UCSD-AML1 (cell line): ENCODE measurements at regions not wholly inside any gene's neighbourhood (a gene's known extent, or its start where the extent isn't known, plus 50 kb on each side); places are given as distances from the start of the nearest gene placed in this dataset.
"Not testable (repeated sequence)": the region's sequence is repeated elsewhere in the genome, so short reads cannot be mapped to it uniquely, and the experiment has no call there.

Experiments
- DNase-seq: peaks from one replicate; lab custom pipeline; 2025; ENCODE audit not compliant: unreplicated experiment; lab: John Stamatoyannopoulos, UW

DNA sequence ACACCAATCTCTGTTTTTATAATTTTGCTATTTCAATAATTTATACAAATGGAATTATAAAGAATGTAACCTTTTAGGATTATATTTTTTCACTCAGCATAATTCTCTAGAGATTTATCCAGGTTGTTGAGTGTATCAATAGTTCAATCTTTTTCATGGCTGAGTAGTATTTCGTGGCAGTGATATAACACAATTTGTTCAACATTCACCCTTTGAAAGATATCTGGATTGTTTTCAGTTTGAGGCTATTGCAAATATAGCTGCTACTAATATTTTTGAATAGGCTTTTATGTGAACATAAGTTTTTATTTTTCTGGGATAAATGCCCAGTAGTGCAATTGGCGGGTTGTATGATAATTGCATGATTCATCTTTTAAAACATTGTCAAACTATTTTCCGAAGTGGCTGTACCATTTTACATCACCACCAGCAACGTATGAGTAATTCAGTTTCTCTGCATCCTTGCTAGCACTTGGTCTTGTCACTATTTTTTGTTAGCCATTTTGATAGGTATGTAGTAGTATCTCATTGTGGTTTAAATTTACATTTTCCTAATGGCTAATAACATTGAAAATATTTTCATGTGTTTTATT is 55.6 kb upstream of the ABCD3 start:
- DNase-seq, result no peak

DNA sequence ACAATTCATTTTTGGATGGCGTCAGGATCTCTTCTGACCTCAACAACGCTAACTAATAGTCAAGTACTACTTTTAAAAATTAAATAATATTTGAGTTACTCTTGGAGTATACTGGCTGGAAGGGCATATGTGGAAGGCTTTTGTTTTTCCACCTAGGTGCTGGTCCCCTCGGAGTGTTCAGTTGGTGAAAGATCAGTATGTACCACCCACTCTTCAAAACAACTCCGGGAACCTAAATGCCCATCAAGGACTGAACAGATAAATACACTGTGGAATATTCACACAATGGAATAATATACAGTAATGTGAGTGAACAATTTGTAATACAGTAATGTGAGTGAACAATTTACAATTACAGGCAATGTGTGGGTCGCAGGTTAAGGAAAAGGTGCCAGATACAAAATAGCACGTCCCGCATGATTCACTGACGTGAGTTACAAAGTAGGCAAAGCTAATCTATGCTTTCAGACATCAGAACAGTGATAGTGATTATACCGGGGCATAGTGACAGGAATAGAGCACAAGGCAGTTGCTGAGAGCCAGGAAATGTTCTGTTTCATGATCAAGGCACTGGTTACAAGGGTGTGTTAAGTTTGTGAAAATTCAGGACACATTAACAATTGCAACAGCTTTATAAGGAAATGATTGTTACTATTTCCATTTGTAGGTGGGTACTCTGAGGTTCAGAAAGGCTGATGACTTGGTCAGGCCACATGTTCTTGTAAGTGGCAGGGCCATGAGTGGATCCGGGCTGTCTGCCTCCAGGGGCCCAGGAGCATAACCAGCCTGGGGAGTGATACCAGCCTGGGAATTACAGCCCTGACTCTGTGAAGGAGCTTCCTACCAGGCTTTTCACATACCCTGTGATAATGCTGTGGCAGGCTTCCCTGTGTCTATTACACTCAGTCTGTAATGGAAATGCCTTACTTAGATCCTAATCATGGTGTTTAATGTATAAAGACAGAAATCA is 59.3 kb upstream of the ABCD3 start:
- DNase-seq, result no peak

DNA sequence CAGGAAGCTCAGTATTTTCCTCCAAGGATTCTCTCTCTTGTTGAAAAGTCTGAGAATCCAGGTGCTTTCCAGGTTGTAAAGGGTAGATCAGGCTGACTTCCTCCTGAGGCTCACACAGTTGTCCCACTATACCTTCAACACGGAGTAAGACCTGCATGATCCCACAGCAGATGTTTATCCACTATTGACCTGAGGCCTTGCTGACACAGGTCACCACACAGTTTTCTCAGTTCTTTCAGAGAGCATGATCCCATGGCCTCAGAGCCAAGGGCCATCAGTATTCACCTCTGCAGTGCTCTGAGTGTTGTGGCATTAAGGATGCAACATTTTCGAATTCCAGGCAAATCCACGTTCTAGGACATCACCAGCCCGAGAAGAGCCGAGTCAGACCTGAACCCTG is 60.5 kb upstream of the ABCD3 start:
- DNase-seq, result no peak

DNA sequence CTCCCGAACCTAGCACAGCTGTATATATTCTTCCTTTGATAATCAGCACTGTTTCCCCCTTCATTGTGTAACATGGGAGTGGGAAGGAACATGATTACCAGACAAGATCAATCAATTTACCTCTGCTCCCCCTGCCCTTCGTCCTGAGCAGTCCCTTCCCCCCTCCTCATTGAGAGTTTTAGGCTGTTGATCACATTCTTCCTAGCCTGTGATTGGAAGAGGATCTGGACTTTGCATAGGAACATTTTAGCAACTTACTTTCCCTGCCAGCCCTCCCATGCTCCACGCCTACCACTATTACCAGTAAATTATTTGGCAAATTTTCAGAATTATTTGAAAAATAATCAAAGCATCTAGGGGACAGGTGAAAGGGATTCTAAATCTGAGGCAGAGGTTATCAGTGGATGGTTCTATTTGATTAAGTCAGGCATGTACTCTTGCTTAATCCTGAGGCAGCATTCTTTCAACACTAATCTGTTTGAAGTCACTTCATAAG is 62.7 kb upstream of the ABCD3 start:
- DNase-seq, result no peak

DNA sequence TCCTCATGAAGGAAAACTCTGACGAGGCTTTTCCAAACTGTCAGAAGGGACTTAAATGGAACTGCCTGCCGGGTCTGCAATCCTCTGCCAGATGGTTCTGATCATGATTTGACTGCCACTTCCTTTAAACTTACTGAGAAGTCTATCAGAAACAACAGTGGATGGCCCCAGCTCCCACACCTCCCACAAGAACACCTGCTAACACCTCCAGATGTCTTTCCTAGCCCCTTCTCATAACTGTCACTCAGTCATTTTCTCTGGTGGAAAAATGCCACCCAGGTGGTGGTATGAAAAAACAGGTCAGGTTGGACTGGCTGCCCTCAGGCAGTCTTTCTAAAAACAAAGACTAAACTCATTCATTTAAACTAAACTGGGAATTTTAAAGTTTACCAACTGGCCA is 66.7 kb upstream of the ABCD3 start:
- peak; percentile 32 for DNase-seq

DNA sequence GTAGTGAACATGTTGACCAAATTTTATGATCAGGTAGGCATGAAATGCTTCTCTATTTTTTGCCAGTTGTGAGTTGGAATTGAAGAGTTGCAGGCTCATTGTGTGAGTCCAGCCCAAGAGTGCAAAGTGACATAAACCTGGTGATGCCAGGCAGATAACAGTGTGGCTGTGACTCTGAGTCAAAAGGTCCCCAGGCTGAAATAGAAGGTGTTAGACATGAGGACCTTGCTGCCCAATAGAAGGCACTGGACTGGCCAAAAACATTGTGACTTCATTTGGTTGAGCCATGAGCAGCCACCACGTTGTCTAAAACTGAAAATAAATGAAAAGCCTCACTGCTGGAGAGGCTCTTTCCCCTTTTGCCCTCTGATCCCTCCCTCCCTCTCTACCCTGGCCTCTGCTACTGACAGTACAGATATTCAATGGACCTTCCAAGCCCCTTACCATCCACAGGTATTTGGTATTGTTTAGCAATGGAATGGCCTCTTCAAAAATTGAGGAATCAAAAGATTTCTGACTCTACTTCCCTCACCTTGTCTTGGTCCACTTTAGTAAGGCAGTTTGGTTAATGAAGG is 67.8 kb upstream of the ABCD3 start:
- DNase-seq, result no peak

DNA sequence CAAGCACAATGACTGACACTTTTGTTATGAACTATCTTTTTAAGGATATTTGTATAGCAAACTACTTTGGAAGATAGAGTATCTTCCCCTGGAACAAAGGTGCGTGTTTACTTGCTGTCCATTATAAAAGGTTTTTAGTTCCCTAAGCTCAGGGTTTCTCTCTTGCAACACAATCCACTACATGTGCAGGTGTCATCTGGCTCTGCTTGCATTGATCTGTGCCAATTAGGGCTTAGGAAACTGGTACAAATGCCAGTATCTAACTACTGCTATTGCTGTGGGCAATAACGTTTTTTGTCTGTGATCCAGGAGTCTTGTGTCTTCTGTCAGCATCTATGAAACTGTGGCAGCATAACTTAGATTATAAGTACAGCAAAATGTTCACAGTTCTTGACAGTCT is 68.3 kb upstream of the ABCD3 start:
- DNase-seq, result no peak

DNA sequence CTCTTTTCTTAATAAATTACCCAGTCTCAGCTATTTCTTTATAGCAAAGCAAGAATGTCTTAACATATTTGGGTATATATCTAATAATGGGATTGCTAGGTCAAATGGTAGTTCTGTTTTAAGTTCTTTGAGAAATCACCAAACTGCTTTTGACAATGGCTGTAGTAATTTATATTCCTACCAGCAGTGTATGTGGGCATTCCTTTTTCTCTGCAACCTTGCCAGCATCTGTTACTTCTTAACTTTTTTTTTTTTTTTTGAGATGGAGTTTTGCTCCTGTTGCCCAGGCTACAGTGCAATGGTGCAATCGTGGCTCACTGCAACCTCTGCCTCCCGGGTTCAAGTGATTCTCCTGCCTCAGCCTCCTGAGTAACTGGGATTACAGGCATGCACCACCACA is 69.8 kb upstream of the ABCD3 start:
- not testable (repeated sequence) for DNase-seq

DNA sequence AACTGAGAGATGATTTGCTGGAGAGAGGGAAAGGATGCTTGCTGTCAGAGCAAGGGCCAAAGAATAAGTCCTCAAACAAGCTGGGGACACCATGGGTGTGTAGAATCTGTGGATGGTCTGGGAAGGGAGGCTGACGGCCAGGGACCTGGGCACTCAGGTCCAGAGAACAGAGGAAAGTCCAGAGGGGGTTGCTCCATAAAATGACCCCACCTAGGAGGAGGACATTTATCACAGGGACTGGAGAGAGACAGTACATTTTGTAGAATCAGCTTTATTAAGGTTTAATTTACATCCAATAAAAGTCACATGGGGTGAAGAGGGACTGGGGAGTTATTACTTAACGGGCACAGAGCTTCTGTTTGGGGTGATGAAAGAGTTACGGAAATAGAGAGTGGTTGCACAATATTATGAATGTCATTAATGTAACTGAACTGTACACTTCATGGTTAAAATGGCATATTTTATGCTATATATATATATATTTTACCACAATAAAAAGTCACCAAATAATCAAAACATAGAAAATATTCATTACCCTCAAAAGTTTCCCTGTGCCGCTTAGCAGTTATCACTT is 73.0 kb upstream of the ABCD3 start:
- DNase-seq, result no peak

DNA sequence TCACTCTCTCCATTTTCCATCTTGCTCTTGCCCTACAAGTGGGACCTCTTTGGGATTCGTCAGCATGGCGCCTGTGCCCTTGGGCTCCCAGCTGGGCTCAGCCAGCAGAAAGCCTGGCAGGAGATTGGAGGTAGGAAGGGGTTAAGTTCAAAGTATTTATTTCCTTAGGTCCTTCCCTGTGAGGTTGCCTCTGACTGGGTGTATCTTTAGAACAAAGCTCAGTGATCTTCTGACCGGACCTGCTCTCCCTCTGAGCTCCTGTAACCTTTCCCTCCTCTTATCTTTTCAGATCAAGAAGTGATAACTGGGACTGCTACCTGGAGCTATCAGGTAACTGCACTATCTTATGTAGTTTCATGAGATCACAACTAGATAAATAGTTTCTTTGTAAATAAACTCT is 75.8 kb upstream of the ABCD3 start:
- no peak for DNase-seq

DNA sequence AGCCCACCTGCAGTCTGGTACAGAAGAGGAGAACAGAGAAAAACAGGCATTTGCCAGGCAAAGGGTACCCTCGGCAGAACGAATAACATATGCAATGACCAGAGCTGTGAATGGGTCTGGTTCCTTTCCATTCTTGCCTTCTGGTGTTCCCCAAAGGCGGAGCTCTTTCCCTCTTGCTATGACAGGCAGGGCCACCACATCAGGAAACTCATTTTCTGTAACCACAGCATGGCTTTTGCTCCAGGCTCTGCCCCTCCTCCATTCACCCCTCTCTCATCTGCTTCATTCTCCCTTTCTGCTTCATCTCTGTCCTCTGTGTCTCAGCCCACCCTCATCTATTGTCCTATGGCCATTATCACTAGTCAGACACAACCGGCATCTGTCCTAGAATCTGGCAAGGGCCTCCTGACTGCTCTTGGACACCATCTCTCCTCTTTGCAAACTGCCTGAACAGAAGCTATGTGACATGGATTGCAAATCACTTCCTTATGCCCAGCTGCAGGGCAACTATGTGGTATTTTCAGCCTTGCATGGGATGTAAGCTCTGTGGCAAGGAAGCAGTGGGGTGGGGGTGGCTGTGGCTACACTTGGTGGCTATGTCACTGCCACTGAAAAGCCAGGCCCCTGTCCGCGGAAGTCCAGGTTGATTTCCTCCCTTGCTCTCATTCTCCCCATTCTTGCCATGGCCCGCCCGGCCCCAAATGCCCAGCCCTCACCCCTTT is 78.8 kb upstream of the ABCD3 start:
- DNase-seq, result peak; percentile 78

DNA sequence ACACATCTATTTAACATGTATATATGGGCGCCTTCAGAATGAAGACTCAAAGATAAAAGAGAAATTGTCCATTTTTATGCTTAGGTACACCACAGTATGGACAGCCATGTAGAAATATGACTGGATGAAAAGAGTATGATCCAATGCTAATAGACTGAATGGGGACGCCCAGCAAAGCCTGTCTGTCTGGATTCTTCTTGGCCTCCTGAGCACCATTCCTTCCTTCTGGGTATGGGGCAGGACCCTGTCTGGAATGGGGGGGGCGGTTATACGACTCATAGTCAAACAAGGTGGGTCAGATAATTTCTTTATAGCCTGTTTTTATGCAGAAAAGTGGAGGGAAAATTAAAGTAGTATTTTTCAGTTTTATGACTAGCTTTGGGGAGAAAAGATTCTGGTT is 81.2 kb upstream of the ABCD3 start:
- no peak for DNase-seq

DNA sequence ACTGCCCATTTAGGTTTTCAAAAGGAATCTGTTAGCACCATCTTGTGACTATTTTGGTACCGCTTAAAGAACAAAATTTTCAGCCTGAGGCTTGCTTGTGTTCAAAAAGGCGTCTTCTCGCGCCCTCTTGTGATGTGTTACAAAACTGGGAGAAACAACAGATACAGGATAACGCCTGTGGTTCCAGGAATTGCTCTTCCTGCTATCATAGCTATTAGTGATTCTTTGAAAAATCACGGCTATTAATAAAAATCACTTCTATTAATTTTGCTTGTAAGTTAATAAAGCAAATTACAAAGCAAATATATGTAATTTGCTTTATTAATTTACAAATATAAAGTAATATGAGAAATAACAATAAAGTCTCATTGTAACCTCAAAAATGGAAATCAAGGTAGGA is 82.2 kb upstream of the ABCD3 start:
- peak; percentile 19 for DNase-seq

DNA sequence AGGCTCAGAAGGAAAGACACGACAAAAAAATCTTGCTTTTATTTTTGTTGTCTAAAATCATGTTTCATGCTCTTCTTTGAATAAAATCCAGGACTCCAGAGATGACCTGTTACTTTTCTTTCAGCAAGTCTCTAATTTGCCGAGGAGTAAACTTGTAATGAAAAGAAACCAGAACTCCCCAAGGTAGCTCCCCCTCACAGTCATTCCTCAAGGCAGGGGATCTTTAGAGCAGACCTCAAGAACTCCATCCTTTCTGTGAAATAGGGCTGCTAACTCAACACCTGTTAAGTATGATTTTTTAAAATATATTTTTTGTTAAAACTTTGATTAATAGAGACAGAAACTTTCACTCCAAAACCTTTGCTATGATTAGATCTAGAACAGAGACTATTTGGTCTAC is 82.7 kb upstream of the ABCD3 start:
- no peak for DNase-seq

DNA sequence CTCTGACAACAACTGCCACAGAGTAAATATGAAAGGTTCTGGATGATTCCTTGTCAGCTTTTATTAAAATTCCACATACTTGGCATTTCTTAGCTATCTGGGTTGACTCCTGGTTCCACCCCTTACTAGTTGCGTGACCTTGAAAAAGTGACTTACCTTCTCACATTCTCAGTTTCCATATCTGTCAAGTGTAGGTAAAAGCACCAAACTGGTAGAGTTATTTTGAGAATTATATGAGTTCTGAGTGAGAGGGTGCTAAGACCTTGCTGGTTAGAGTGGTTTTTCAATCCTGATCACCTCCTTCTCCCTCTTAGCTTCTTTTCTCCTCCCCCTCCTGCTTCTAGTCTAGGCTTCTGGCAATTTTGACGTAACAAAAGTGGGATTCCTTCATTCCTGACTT is 83.4 kb upstream of the ABCD3 start:
- DNase-seq, result no peak

DNA sequence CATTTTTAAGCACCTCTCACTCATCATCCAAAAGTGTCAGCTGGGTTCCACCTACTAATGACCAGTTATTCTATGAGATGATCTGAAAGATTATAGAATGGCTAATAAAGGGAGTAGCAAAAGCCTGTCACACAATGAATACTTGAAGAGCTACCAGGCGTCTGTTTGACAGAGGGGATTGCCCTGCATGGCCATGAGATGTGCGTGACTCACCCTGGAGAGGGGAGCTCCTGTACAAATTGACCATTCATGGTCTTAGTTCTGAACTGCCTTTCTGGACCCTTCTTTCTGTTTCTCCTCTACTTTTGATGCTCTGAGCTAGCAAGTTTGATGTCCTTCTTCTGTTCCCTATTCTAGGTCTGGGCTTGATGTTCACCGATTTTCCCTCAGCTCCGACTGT is 85.2 kb upstream of the ABCD3 start:
- DNase-seq, result no peak

DNA sequence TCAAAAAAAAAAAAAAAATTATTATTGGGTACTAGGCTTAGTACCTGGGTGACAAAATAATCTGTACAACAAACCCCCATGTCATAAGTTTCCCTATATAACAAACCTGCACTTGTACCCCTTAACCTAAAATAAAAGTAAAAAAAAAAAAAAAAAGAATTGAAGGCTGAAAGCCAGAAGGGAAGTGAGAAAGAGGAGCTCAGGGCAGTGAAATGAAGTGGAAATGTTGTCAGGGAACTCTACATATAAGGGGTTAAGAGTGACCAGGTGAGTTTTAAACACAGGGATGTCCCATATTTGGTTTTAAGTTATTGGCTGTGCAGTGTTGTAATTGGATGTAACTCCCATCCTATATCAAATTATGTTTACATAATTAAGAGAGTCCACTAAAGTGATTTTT is 85.7 kb upstream of the ABCD3 start:
- no peak for DNase-seq

DNA sequence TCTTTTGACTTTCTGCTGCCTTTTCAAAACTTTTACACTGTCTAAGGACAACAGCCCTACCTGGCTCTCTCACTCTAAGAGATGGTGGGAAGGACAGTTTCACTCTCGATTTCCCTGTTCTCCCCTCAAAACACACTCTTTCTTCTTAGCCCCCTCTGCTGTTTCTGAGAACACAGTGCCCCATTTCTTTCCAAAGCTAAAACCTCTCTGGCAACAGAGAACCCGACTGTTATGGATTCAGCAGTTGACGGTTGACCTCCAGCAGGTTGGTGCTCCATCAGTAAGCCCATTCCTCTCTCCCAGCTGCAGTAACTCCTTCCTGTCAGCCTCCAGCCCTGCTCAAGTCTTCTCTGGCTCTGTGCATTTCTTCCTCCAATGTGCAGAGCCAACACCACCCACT is 88.2 kb upstream of the ABCD3 start:
- DNase-seq, result no peak

DNA sequence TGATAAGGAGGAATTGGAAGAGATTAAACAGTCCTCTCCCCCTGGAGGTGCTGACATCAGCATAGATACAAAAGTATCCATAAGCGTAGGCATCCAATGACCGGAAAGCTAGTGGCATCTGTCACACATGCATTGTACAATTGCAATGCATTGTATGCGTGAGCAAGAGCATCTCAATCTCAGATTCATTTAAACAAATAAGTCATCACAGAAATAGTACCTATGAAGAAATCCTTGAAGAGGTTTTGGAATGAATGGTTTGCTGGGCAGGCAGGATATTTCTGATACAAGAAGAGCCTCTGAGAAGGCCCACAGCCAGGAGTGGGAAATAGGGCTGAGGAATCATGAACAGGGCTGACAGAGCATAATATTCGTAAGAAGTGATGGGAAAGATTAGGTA is 88.9 kb upstream of the ABCD3 start:
- no peak for DNase-seq

DNA sequence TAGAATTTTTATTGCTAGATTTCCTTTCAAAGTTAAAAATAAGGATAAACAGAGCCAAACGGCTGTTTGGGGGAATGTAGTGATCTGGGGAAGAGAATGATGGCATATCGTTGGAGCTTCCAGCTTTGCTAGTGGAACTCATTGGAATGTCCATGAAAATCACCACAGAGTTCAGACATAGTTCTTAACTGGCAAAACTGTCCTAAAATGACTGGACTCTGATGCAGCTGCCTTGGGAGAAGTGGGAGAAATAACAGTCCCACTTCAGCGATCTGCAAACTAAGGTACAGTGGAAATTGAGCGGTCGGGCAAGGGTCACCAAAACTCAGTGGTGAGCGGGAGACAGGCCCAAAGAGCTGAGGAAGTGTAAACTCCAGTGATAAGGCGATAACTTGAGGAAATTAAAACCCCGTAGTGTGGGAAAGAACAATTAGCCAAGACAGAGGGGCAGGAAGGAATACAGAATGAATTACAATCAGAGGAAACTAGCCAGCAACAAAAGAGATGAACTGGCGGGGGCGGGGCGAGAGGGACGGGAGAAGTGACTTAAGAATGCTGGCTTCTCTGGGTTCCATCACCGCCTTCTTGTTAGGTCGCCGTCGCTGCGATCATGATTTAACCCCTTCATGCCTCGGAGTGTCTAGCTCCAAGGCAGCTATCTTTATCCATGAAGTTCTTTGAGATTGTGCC is 89.8 kb upstream of the ARHGAP29 start:
- DNase-seq, result no peak

DNA sequence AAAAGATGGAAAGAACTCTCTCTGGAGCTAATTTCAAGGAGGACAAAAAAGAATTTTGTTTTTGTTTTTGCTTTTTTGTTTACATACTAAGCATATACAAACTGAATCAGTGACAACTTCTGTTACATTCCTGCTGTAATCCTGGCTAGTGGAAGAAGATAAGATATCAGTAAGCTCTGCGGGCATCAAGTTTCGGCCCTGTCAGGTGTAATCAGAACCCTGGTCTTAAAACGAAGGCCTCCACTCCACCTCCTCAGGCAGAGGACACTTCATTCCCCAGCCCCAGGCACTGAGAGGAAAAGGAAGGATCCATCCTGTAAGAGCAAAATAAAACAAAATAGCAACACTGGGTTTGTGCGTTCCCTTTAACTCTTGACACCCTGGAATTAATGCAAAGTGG is 88.9 kb upstream of the ARHGAP29 start:
- no peak for DNase-seq
